ENCODE measurements at regions not wholly inside any gene's neighbourhood (a gene's known extent, or its start where the extent isn't known, plus 50 kb on each side); places are given as distances from the start of the nearest gene placed in this dataset.

DNA sequence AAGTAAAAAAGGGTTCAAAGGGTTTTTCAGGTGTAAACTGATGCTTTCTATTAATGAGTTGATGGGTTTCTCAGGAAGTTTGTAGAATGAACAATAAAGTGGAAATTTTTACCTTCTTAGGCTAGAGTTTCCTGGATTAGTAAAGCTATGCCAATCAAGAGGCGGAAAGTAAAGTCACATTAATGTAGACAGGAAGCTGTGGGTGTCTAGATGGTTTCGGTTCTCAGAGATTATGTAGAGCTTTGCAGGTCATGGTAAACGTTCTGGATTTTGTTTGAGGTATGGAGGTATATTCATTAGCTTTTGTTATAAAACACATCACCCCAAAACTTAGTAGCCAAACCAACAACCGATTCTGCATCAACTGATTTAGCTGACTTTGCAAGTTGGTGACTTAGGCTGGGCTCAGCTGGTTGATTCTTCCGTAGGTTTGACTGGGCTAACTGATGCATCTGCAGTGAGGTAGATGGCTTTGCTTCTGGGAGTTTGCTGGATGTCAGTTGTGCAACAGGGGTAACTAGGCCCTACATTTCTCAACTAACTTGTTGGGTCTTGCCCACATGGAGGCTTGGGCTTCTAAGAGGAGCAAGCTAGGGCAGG is 273.8 kb downstream of the MSX2 start:
- peaks cover 12% of the 10 kb centered on the region for H3K4me1 Mint-ChIP-seq
- CTCF ChIA-PET, result no interaction called here
- POLR2A ChIA-PET, result no interaction called here
- H3K36me3 Mint-ChIP-seq (ENCODE audit: low read depth), result no peaks in the 10 kb centered on the region
- peaks cover 18% of the 10 kb centered on the region for H3K9me3 Mint-ChIP-seq
- H3K4me3 Mint-ChIP-seq, result no peak overlapping the region
- H3K27me3 Mint-ChIP-seq, result no peaks in the 10 kb centered on the region
- H3K27ac Mint-ChIP-seq, result no peak overlapping the region
- DNase-seq, result no peak

DNA sequence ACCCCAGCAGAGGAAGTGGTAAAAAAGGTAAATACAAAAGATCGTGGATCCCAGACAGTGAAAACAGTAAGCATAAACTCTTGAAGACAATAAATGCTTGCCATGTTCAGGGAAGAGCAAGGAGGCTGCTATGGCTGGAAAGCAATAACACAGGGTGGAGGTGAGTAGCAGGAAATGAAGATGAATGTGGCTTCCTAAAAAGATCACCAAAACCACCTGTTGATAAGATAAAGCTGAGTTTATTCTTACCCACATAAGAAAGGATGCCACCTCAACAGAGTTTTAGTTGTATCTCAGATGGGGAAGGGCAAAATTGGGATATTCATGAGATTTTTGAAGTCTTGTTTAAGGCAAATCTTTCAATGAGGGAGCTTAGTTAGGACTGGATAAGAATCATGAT is 273.3 kb downstream of the MSX2 start:
- Mint-ChIP-seq H3K4me1 (peaks cover 12% of the 10 kb centered on the region), H3K36me3 (ENCODE audit: low read depth) (no peaks in the 10 kb centered on the region), H3K4me3 (no peak overlapping the region), H3K27ac (no peak overlapping the region), H3K9me3 (peaks cover 18% of the 10 kb centered on the region), H3K27me3 (no peaks in the 10 kb centered on the region)
- no peak for DNase-seq
- ChIA-PET POLR2A (no interaction called here), CTCF (no interaction called here)

GRCh38 chr5:174996941-174997340 is 272.6 kb downstream of the MSX2 start:
- no peaks in the 10 kb centered on the region for H3K27me3 Mint-ChIP-seq
- CTCF ChIA-PET, result no interaction called here
- H3K27ac Mint-ChIP-seq, result no peak overlapping the region
- POLR2A ChIA-PET, result no interaction called here
- H3K4me3 Mint-ChIP-seq, result no peak overlapping the region
- DNase-seq, result no peak
- H3K4me1 Mint-ChIP-seq, result peaks cover 12% of the 10 kb centered on the region
- peaks cover 18% of the 10 kb centered on the region for H3K9me3 Mint-ChIP-seq
- no peaks in the 10 kb centered on the region for H3K36me3 Mint-ChIP-seq (ENCODE audit: low read depth)

DNA sequence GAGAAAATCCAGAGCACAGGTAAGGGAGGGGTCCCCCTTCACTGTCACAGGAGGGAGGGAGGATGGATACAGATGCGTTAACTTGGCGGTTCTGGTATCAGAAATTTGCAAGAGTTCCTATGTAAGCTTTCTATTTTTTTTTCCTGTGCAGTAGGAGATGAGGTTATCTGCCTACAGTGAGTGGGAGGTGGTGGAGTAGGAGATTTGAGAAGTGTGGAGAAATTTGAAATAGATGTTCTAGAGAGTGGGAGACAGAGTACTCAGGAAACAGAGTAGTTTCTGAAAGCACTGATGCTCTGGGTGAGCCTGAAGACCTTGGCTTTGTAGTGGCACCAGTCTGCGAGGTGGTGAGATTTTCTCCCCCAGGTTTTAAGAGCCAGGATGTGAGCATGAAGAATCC is 271.4 kb downstream of the MSX2 start:
- ChIA-PET POLR2A (no interaction called here), CTCF (no interaction called here)
- H3K27ac Mint-ChIP-seq, result no peak overlapping the region
- H3K36me3 Mint-ChIP-seq (ENCODE audit: low read depth), result no peaks in the 10 kb centered on the region
- H3K27me3 Mint-ChIP-seq, result no peaks in the 10 kb centered on the region
- H3K4me1 Mint-ChIP-seq, result peaks cover 12% of the 10 kb centered on the region
- DNase-seq, result no peak
- H3K4me3 Mint-ChIP-seq, result no peak overlapping the region
- H3K9me3 Mint-ChIP-seq, result peaks cover 18% of the 10 kb centered on the region

GRCh38 chr5:174991847-174992246 is 267.5 kb downstream of the MSX2 start:
- no peaks in the 10 kb centered on the region for H3K36me3 Mint-ChIP-seq (ENCODE audit: low read depth)
- H3K27ac Mint-ChIP-seq, result no peak overlapping the region
- ChIA-PET CTCF (no interaction called here), POLR2A (no interaction called here)
- no peaks in the 10 kb centered on the region for H3K27me3 Mint-ChIP-seq
- no peak overlapping the region for H3K4me3 Mint-ChIP-seq
- H3K4me1 Mint-ChIP-seq, result no peaks in the 10 kb centered on the region
- DNase-seq, result no peak
- no peaks in the 10 kb centered on the region for H3K9me3 Mint-ChIP-seq

- Mint-ChIP-seq H3K27me3 (no peaks in the 10 kb centered on the region), H3K36me3 (ENCODE audit: low read depth) (no peaks in the 10 kb centered on the region), H3K4me1 (no peaks in the 10 kb centered on the region), H3K9me3 (no peaks in the 10 kb centered on the region), H3K4me3 (no peak overlapping the region), H3K27ac (no peak overlapping the region)
- no peak for DNase-seq
- ChIA-PET CTCF (no interaction called here), POLR2A (no interaction called here)
Observed at GRCh38 chr5:174990909-174991308, 266.5 kb downstream of the MSX2 start.

DNA sequence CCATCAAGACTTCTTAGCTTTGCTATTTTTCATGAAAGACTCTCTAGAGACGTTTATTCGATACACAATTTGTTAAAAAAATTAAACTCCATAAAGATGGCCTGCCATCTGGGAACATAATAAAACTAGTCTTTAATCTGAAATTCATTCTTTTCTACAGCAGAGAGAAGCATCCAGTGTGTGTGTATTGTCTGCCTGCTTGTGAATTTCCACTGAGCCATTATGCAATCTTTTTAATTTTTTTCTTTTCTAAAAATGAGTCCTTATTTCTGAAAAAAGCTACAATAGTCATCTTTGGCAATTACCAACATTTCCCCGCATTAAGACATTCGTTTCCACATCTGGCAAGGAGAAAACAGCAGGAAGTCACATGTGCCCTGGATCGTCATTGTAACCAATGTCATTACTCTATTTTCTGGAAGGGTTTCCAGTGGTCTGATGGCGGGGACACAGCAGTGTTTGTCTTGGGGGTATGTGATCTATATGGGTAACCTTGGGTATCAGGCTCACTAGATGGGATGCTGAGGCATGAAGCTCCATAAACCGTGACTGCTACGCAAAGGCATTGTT is 263.1 kb downstream of the MSX2 start:
- Mint-ChIP-seq H3K4me3 (no peak overlapping the region), H3K27me3 (no peaks in the 10 kb centered on the region), H3K27ac (no peak overlapping the region), H3K4me1 (no peaks in the 10 kb centered on the region), H3K9me3 (no peaks in the 10 kb centered on the region), H3K36me3 (ENCODE audit: low read depth) (no peaks in the 10 kb centered on the region)
- POLR2A ChIA-PET, result no interaction called here
- CTCF ChIA-PET, result interaction anchor here (0.6 kb wide), 1 partner anchor 313 kb away, joined by 3 read pairs; no protein-coding TSS in a partner anchor
- DNase-seq, result no peak

DNA sequence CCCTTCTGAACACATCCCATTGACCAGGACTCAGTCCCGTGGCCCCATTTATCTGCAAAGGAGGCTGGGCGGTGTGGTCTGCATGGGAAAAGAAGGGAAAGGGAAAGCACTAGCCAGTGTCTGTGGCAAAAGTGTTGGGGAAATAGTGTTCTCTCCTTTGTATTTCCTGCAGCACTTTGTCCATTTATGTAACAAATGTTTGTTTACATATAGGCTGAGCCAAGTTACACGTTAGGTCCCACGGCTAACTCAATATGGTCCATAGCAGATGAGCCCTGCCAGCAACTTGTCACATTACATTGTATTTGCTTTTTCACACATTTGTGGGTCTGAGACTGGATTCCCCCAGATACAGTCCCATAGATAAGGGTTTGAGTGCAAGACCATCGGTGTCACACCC is 260.5 kb downstream of the MSX2 start:
- H3K36me3 Mint-ChIP-seq (ENCODE audit: low read depth), result no peaks in the 10 kb centered on the region
- no peak overlapping the region for H3K27ac Mint-ChIP-seq
- H3K4me1 Mint-ChIP-seq, result no peaks in the 10 kb centered on the region
- no peak overlapping the region for H3K4me3 Mint-ChIP-seq
- H3K27me3 Mint-ChIP-seq, result peaks cover under 1% of the 10 kb centered on the region
- DNase-seq, result no peak
- no peaks in the 10 kb centered on the region for H3K9me3 Mint-ChIP-seq
- CTCF ChIA-PET, result no interaction called here
- POLR2A ChIA-PET, result no interaction called here

DNA sequence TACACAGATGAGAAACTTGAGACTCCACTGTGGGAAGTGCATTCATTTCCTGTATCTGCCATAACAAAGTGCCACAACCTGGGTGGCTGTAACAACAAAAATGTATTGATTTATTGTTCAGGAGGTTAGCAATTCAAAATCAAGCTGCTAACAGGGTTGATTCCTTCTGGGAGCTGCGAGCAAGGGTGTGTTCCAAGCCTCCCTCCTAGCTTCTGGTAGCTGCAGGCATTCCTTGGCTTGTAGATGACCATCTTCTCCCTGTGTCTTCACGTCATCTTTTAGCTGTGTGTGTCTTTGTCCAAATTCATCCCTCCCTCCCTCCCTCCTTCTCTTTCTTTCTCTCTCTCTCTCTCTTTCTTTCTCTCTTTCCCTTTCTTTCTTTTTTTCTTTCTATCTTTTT is 258.1 kb downstream of the MSX2 start:
- ChIA-PET POLR2A (no interaction called here), CTCF (interaction anchor here (0.7 kb wide), 1 partner anchor 101 kb away, joined by 3 read pairs; no protein-coding TSS in a partner anchor)
- Mint-ChIP-seq H3K4me3 (no peak overlapping the region), H3K36me3 (ENCODE audit: low read depth) (no peaks in the 10 kb centered on the region), H3K9me3 (no peaks in the 10 kb centered on the region), H3K4me1 (no peaks in the 10 kb centered on the region), H3K27me3 (peaks cover 2% of the 10 kb centered on the region), H3K27ac (no peak overlapping the region)
- no peak for DNase-seq

DNA sequence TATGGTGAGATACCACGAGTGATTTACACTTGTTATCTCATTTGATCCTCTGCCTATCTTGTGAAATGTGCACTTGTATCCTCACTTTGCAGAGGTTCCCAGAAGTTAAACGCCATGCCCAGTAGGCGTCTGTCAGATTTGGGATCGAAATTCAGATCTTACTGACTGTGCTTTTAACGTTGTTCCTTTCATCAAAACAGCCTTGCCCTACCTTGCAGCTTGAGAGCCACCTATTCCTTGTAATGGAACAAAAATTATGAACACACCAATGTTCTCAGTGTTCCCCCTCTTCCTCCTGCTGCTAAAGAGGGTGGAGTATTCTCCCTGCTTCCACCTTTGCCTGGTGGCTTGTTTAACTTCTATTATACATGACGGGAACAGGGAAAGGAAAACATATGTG is 257.0 kb downstream of the MSX2 start:
- Mint-ChIP-seq H3K4me1 (no peaks in the 10 kb centered on the region), H3K4me3 (no peak overlapping the region), H3K36me3 (ENCODE audit: low read depth) (no peaks in the 10 kb centered on the region), H3K27me3 (peaks cover 4% of the 10 kb centered on the region), H3K27ac (no peak overlapping the region), H3K9me3 (no peaks in the 10 kb centered on the region)
- no peak for DNase-seq
- ChIA-PET POLR2A (no interaction called here), CTCF (no interaction called here)

DNA sequence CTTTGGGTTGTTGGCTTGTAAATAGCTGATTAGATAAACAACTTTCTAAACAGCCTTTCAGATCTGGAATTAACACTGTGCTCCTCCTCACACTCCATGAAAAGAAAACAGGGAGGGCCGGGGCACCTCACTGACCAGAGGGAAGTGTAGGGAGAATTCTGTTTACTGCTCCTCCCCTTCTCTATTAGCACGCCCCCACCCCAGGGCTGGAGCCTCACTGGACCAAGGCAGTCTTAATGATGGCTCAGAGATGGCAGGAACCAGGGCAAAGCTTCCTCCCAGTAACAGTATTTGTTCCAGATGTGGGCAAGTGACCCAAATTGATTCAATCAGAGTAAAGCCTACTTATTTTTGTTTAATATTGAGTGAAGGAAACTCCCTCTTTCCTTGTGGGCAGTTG is 256.6 kb downstream of the MSX2 start:
- Mint-ChIP-seq H3K9me3 (no peaks in the 10 kb centered on the region), H3K36me3 (ENCODE audit: low read depth) (no peaks in the 10 kb centered on the region), H3K4me3 (no peak overlapping the region), H3K27ac (no peak overlapping the region), H3K27me3 (peaks cover 6% of the 10 kb centered on the region), H3K4me1 (no peaks in the 10 kb centered on the region)
- CTCF ChIA-PET, result interaction anchor here (0.6 kb wide), 1 partner anchor 21 kb away, joined by 3 read pairs; no protein-coding TSS in a partner anchor
- POLR2A ChIA-PET, result no interaction called here
- no peak for DNase-seq

DNA sequence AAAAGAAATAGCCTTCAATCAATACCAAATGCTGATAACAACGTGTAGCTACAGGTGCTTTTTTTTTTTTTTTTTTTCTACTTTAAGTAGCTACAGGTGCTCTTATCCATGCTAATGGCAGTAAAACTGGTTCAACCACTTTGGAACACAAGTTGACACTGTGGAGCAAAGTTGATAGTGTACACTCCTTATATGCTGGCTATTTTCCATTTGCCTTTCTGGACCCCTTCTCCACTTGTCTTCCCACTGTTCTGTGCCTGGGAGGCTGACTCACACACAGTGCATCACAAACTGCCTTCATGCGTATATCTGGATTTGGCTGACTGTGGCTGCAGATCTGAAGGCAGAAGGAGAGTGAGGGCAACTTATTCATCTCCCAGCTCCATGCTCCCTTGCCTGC is 247.9 kb downstream of the MSX2 start:
- Mint-ChIP-seq H3K27ac (no peak overlapping the region), H3K4me3 (no peak overlapping the region), H3K9me3 (peaks cover 2% of the 10 kb centered on the region), H3K36me3 (ENCODE audit: low read depth) (no peaks in the 10 kb centered on the region), H3K27me3 (peaks cover 4% of the 10 kb centered on the region), H3K4me1 (no peaks in the 10 kb centered on the region)
- ChIA-PET CTCF (no interaction called here), POLR2A (no interaction called here)
- no peak for DNase-seq

DNA sequence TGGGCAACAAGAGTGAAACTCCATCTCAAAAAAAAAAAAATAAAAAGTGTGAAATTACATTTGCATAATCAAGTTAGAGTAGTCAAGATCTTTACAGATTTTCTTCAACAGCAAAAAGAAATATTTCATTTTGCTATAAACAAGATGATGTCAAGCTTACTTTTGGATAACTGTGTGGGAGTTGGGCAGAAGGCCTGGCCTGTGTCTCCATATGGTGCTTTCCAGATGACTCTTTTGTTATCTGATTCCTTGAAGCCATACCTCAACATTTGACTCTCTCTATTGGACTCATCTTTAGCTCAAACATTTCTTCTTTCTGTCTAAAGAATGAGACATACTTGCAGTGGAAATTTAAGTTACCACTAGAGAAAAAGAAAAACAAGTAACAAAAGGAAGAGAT is 246.8 kb downstream of the MSX2 start:
- no peak for DNase-seq
- H3K9me3 Mint-ChIP-seq, result peaks cover 9% of the 10 kb centered on the region
- ChIA-PET CTCF (no interaction called here), POLR2A (no interaction called here)
- H3K36me3 Mint-ChIP-seq (ENCODE audit: low read depth), result no peaks in the 10 kb centered on the region
- H3K27me3 Mint-ChIP-seq, result peaks cover 3% of the 10 kb centered on the region
- H3K27ac Mint-ChIP-seq, result no peak overlapping the region
- H3K4me1 Mint-ChIP-seq, result no peaks in the 10 kb centered on the region
- no peak overlapping the region for H3K4me3 Mint-ChIP-seq

DNA sequence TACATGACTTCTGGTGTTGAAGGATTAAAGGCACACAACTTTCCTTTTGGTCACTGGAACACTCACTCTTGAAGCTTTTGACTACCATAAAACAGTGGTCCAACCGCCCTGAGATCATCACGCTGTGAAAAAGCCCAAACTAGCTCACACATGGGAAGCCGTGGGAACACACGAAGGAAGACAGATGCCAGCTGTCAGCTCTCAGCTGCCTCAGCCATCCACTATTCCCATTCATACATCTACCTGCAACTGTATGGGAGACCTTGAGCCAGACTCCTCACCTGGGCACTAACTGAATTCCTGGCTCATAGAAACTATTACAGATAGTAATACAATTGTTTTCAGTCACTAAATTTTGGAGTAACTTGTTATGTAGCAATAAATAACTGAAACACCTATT is 246.1 kb downstream of the MSX2 start:
- H3K27ac Mint-ChIP-seq, result no peak overlapping the region
- CTCF ChIA-PET, result no interaction called here
- POLR2A ChIA-PET, result no interaction called here
- H3K9me3 Mint-ChIP-seq, result peaks cover 9% of the 10 kb centered on the region
- peaks cover 2% of the 10 kb centered on the region for H3K27me3 Mint-ChIP-seq
- no peak overlapping the region for H3K4me3 Mint-ChIP-seq
- no peak for DNase-seq
- H3K4me1 Mint-ChIP-seq, result no peaks in the 10 kb centered on the region
- no peaks in the 10 kb centered on the region for H3K36me3 Mint-ChIP-seq (ENCODE audit: low read depth)

Data from activated CD4-positive, alpha-beta T cell treated with anti-CD3 and anti-CD28 coated beads, Interleukin-2, amount 10 ng/mL, durations not matched to agents 7 days and 5 days (primary cell).